Stomach (tissue), 8 donors: ENCODE measurements at regions not wholly inside any gene's neighbourhood (a gene's known extent, or its start where the extent isn't known, plus 50 kb on each side); places are given as distances from the start of the nearest gene placed in this dataset.

Source experiments
- DNase-seq, 2 donors: peaks; one replicate each; pipeline versions ENCODE4 v3.0.0 to v3.0.0-alpha.2; 2013 to 2019
- H3K27ac ChIP-seq, 5 donors: fragments of 200-600 bp in 4 of 5; sonication (generic) in 4 of 5; one replicate each; pipeline ENCODE4 v1.5.1; 2013 to 2019; ENCODE audit warnings: mild to moderate bottlenecking in 1 of 5, moderate library complexity in 1 of 5
- H3K27me3 ChIP-seq, 3 donors: fragments of 200-600 bp; sonication (generic); one replicate each; pipeline ENCODE4 v1.5.1; 2017 to 2019; ENCODE audit warnings: mixed run types in 1 of 3
- H3K36me3 ChIP-seq, 4 donors: fragments of 200-600 bp; sonication (generic); 1 replicate in 3 of 4; 2 replicates in 1 of 4; pipeline ENCODE4 v1.5.1; 2016 to 2019
- H3K4me1 ChIP-seq, 4 donors: fragments of 200-600 bp; sonication (generic); one replicate each; pipeline ENCODE4 v1.5.1; 2016 to 2019
- H3K4me3 ChIP-seq, 4 donors: fragments of 200-600 bp; sonication (generic) in 3 of 4; one replicate each; pipeline ENCODE4 v1.5.1; 2016 to 2019; ENCODE audit warnings: mild to moderate bottlenecking in 1 of 4
- H3K9me3 ChIP-seq, 4 donors: fragments of 200-600 bp; sonication (generic); one replicate each; pipeline ENCODE4 v1.5.1; 2016 to 2019
- CTCF ChIP-seq, 7 experiments: fragments of 450-650 bp in 4 of 7; fragments of 200-600 bp in 3 of 7; sonication (generic) in 3 of 7; IDR thresholded peaks; one replicate each; pipeline ENCODE4 v1.5.1; 2016 to 2019; ENCODE audit warnings: antibody characterized with exemption in 7 of 7, control low read depth in 2 of 7, mild to moderate bottlenecking in 1 of 7
- EP300 ChIP-seq: sonication (generic); formaldehyde crosslinking; IDR thresholded peaks from one replicate; pipeline ENCODE4 v1.6.1; 2017; ENCODE audit warnings: antibody characterized with exemption
- POLR2A ChIP-seq, 4 donors: fragments of 450-650 bp; IDR thresholded peaks; one replicate each; pipeline ENCODE4 v1.6.1; 2016; ENCODE audit warnings: antibody characterized with exemption in 4 of 4, control low read depth in 2 of 4, mild to moderate bottlenecking in 1 of 4, moderate library complexity in 1 of 4
- POLR2AphosphoS5 ChIP-seq, 3 donors: sonication (generic); formaldehyde crosslinking; IDR thresholded peaks; one replicate each; pipeline ENCODE4 v1.6.1; 2016; ENCODE audit warnings: antibody characterized with exemption in 3 of 3
- WGBS, 5 donors: extraction: QIAGEN DNeasy Blood & Tissue Kit in 3 of 5; methylation state at CpG; one replicate each; pipeline versions ENCODE4 v1.1.5 to v1.1.7; 2013 to 2018; 5-methylcytosine and 5-hydroxymethylcytosine counted together
- intact Hi-C: fragments of 100-400 bp; cut with DNase I; formaldehyde crosslinking; loops from one replicate; pipeline ENCODE4 v1.15.1; 2023; ENCODE audit warnings: low total_unique reads
- donor health status: healthy with polysubstance abuse.
- donor health status: Bipolar disorder and iron deficiency.
- donor health status: healthy.

GRCh38 chr18:46319783-46320182, 215.6 kb downstream of the HAUS1 start:
- WGBS, 5 donors = 62 to 76% (median 73%) methylated on average over 1 of the region's 1 CpG
- DNase-seq = no peak
- Histone ChIP-seq H3K4me1 (peaks cover 0 to 5% (median 0%) of the 10 kb centered on the region in 4 donors), H3K27me3 (peaks cover 0 to 6% (median 0%) of the 10 kb centered on the region in 3 donors), H3K27ac (no peak overlapping the region), H3K36me3 (no peaks in the 10 kb centered on the region), H3K9me3 (no peaks in the 10 kb centered on the region), H3K4me3 (no peak overlapping the region)
- TF ChIP-seq CTCF (IDR thresholded peaks at IDR 0.05) (no peak), POLR2A (IDR thresholded peaks at IDR 0.05) (no peak), EP300 (no peak)
- intact Hi-C loops = no loop called here

- Histone ChIP-seq H3K9me3 (no peaks in the 10 kb centered on the region), H3K4me1 (peaks cover 0 to 6% (median 0%) of the 10 kb centered on the region in 4 donors), H3K27ac (no peak overlapping the region), H3K36me3 (no peaks in the 10 kb centered on the region), H3K27me3 (peaks cover 0 to 6% (median 0%) of the 10 kb centered on the region in 3 donors), H3K4me3 (no peak overlapping the region)
- intact Hi-C loops = no loop called here
- 60 to 85% (median 74%) methylated on average over 4 of the region's 4 CpGs for WGBS, 5 donors
- TF ChIP-seq POLR2A (IDR thresholded peaks at IDR 0.05) (no peak), POLR2AphosphoS5 (IDR thresholded peaks at IDR 0.05) (no peak), EP300 (no peak), CTCF (IDR thresholded peaks at IDR 0.05) (no peak)
- DNase-seq = no peak
Measured at GRCh38 chr18:46320297-46320696, 216.1 kb downstream of the HAUS1 start.

GRCh38 chr18:46320928-46321711, 216.9 kb downstream of the HAUS1 start:
- no peak for TF ChIP-seq EP300
- TF ChIP-seq POLR2A (IDR thresholded peaks at IDR 0.05) = no peak
- no peak for TF ChIP-seq POLR2AphosphoS5 (IDR thresholded peaks at IDR 0.05)
- no peak for TF ChIP-seq CTCF (IDR thresholded peaks at IDR 0.05)
- WGBS, 5 donors = 74 to 80% (median 76%) methylated on average over 3 of the region's 3 CpGs
- Histone ChIP-seq H3K27ac (no peak overlapping the region), H3K9me3 (no peaks in the 10 kb centered on the region), H3K4me1 (peaks cover 0 to 6% (median 0%) of the 10 kb centered on the region in 4 donors), H3K27me3 (peaks cover 0 to 6% (median 0%) of the 10 kb centered on the region in 3 donors), H3K36me3 (no peaks in the 10 kb centered on the region), H3K4me3 (no peak overlapping the region)
- intact Hi-C loops = no loop called here
- DNase-seq = no peak

- intact Hi-C loops = no loop called here
- H3K36me3 ChIP-seq = no peaks in the 10 kb centered on the region
- TF ChIP-seq POLR2AphosphoS5 (IDR thresholded peaks at IDR 0.05) = no peak
- no peak for TF ChIP-seq POLR2A (IDR thresholded peaks at IDR 0.05)
- TF ChIP-seq EP300 = no peak
- TF ChIP-seq CTCF (IDR thresholded peaks at IDR 0.05) = no peak
- no peak overlapping the region for H3K4me3 ChIP-seq
- no peaks in the 10 kb centered on the region for H3K9me3 ChIP-seq
- H3K4me1 ChIP-seq = peaks cover 0 to 6% (median 0%) of the 10 kb centered on the region in 4 donors
- WGBS, 5 donors = 50 to 73% (median 57%) methylated on average over 5 of the region's 5 CpGs
- peaks cover 0 to 6% (median 0%) of the 10 kb centered on the region in 3 donors for H3K27me3 ChIP-seq
- no peak for DNase-seq
- H3K27ac ChIP-seq = no peak overlapping the region
Measured at GRCh38 chr18:46321955-46322354, 217.8 kb downstream of the HAUS1 start.
